ENCODE measurements at regions not wholly inside any gene's neighbourhood (a gene's known extent, or its start where the extent isn't known, plus 50 kb on each side); places are given as distances from the start of the nearest gene placed in this dataset.

DNA sequence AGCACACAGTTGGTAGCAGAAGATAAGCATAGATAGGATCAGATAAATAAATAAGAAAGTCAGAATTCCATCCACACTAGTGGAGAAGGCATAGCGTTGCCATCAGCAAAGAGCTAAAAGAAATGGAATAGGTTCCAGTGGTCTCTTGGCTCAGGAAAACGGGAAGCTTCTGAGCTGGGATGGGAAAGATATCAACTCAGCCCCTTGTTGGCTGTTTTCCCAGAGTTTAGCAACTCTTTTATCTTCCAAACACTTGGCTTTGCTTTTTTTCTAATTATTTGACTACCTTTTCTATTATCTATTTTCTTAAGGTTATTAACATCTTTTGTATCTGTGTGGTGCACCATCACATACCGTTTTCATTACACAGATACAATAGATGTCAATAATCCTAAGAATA is 445.7 kb upstream of the TRPC7 start:
- TF ChIP-seq, protein P1, sequence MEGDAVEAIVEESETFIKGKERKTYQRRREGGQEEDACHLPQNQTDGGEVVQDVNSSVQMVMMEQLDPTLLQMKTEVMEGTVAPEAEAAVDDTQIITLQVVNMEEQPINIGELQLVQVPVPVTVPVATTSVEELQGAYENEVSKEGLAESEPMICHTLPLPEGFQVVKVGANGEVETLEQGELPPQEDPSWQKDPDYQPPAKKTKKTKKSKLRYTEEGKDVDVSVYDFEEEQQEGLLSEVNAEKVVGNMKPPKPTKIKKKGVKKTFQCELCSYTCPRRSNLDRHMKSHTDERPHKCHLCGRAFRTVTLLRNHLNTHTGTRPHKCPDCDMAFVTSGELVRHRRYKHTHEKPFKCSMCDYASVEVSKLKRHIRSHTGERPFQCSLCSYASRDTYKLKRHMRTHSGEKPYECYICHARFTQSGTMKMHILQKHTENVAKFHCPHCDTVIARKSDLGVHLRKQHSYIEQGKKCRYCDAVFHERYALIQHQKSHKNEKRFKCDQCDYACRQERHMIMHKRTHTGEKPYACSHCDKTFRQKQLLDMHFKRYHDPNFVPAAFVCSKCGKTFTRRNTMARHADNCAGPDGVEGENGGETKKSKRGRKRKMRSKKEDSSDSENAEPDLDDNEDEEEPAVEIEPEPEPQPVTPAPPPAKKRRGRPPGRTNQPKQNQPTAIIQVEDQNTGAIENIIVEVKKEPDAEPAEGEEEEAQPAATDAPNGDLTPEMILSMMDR (IDR thresholded peaks at IDR 0.05; ENCODE audit: borderline replicate concordance, extremely low read depth, low read length, poor library complexity, severe bottlenecking): no peak
- TF ChIP-seq EZH2 (IDR thresholded peaks at IDR 0.05; ENCODE audit: borderline replicate concordance, low read depth, low read length, severe bottlenecking): no peak

Measured in DND-41 (cell line).